Left cardiac atrium (tissue), 4 donors: ENCODE measurements at regions not wholly inside any gene's neighbourhood (a gene's known extent, or its start where the extent isn't known, plus 50 kb on each side); places are given as distances from the start of the nearest gene placed in this dataset.
"Not testable (repeated sequence)": the region's sequence is repeated elsewhere in the genome, so short reads cannot be mapped to it uniquely, and the experiment has no call there.

Experiments used
- ATAC-seq, 2 donors: fragments of 200-7000 bp; cut with Tn5 transposase; one replicate each; pipeline ENCODE4 v1.9.1; 2020; ENCODE audit warnings: mild to moderate bottlenecking in 2 of 2, moderate library complexity in 2 of 2
- DNase-seq: peaks from one replicate; pipeline ENCODE4 v3.0.0-alpha.2; 2020
- intact Hi-C, 2 donors: fragments of 100-400 bp; cut with DNase I; formaldehyde crosslinking; loops; one replicate each; pipeline versions ENCODE4 v1.14.1 to v1.15.1; 2022 to 2023
- donor health status: DM: no; HTN: yes; CAD: no.
- donor health status: DM: no; HTN: yes; CAD: no; lungs with severe emphysema.
- donor health status: DM: yes; HTN: yes; CAD: no.
- donor health status: Dilated cardiomyopathy.

- DNase-seq, result no peak
- intact Hi-C loops, result no loop called here
- ATAC-seq, result no peak
These were observed 50.6 kb upstream of the FER start for GRCh38 chr5:108696951-108697715.

- ATAC-seq, result no peak
- intact Hi-C loops, result no loop called here
- no peak for DNase-seq
These were observed 51.3 kb upstream of the FER start for GRCh38 chr5:108696407-108696806.

- ATAC-seq (no peak), DNase-seq (no peak)
- intact Hi-C loops, result no loop called here
These were observed 59.2 kb upstream of the FER start for GRCh38 chr5:108688485-108688884.

- intact Hi-C loops, result no loop called here
- DNase-seq, result no peak
These were observed 60.0 kb upstream of the FER start for GRCh38 chr5:108687595-108688200.

GRCh38 chr5:108686676-108687075 lies 61.0 kb upstream of the FER start:
- intact Hi-C loops, result no loop called here
- ATAC-seq, result no peak
- no peak for DNase-seq

More at GRCh38 chr5:108687595-108688200, 60.0 kb upstream of the FER start:
- no peak for ATAC-seq

GRCh38 chr5:108685448-108686216 lies 62.1 kb upstream of the FER start:
- intact Hi-C loops, ATAC-seq, DNase-seq: not testable (repeated sequence)

- ATAC-seq (peak; percentile 90), DNase-seq (peak; percentile 41)
- intact Hi-C loops, result no loop called here
These were observed 66.4 kb upstream of the FER start for GRCh38 chr5:108681079-108681921.

- no peak for DNase-seq
- no peak for ATAC-seq
- intact Hi-C loops, result no loop called here
These were observed 69.6 kb upstream of the FER start for GRCh38 chr5:108678091-108678490.

- no peak for ATAC-seq
- DNase-seq, result no peak
- intact Hi-C loops, result no loop called here
These were observed 72.0 kb upstream of the FER start for GRCh38 chr5:108675736-108676135.

- ATAC-seq (no peak), DNase-seq (no peak)
- intact Hi-C loops, result no loop called here
These were observed 75.1 kb upstream of the FER start for GRCh38 chr5:108672639-108673038.

GRCh38 chr5:108670591-108671289 lies 77.0 kb upstream of the FER start:
- ATAC-seq (peak; percentile 50 to 89), DNase-seq (no peak)
- intact Hi-C loops, result no loop called here

- intact Hi-C loops, result no loop called here
- ATAC-seq (no peak), DNase-seq (no peak)
These were observed 78.2 kb upstream of the FER start for GRCh38 chr5:108669462-108669861.

- intact Hi-C loops, result no loop called here
- DNase-seq, result no peak
- peak in 1 of 2 donors; percentile 33 for ATAC-seq
These were observed 86.0 kb upstream of the FER start for GRCh38 chr5:108661590-108662219.

- no peak for ATAC-seq
- intact Hi-C loops, result no loop called here
- no peak for DNase-seq
These were observed 86.7 kb upstream of the FER start for GRCh38 chr5:108661024-108661423.

- DNase-seq (no peak), ATAC-seq (no peak)
- intact Hi-C loops, result no loop called here
These were observed 87.4 kb upstream of the FER start for GRCh38 chr5:108660291-108660690.

GRCh38 chr5:108659531-108659930 lies 88.2 kb upstream of the FER start:
- ATAC-seq (no peak), DNase-seq (no peak)
- intact Hi-C loops, result no loop called here

GRCh38 chr5:108655750-108656450 lies 91.8 kb upstream of the FER start:
- no peak for DNase-seq
- intact Hi-C loops, result no loop called here
- peak in 1 of 2 donors; percentile 58 for ATAC-seq

- intact Hi-C loops, result no loop called here
These were observed 93.6 kb upstream of the FER start for GRCh38 chr5:108654051-108654450.

More at GRCh38 chr5:108654051-108654450, 93.6 kb upstream of the FER start:
- ATAC-seq (peak in 1 of 2 donors; percentile 22), DNase-seq (no peak)
